Dermis microvascular lymphatic vessel endothelial cell (primary cell): ENCODE measurements at regions not wholly inside any gene's neighbourhood (a gene's known extent, or its start where the extent isn't known, plus 50 kb on each side); places are given as distances from the start of the nearest gene placed in this dataset.
A peak's percentile ranks its signal among the peaks of the same experiment; 100 is the strongest.
"Not testable (repeated sequence)": the region's sequence is repeated elsewhere in the genome, so short reads cannot be mapped to it uniquely, and the experiment has no call there.

Source experiments
- DNase-seq, 2 donors: peaks; one replicate each; pipeline versions ENCODE4 v3.0.0 to v3.0.0-alpha.2; 2010; ENCODE audit warnings: low read depth in 2 of 2

DNA sequence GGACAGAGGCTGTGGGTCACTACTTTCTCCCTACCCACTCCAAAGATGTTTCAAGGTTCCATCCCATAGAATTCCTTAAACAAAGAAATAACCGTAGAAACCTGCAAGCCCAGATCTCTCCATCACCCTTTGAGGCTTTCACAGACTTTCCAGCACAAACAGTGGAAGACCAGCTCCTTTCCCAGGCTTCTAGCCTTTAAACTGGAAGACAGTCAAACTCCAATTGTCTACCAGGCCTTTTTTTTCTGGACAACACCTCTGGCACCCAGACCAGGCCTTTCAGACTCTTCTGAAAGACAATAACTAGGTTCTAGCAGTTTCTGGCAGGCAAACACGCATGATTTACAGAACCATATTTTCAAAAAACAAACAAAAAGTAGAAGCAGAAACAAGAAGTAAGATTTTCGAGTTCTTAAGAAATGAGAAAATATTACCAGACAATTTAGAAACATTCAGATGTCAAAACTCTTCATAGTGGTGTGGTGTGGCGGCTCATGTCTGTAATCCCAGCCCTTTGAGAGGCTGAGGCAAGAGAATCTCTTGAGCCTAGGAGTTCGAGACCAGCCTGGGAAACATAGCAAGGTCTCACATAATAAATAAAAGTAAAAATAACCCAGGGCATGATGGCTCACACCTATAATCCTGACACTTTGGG lies 73.0 kb upstream of the EPCAM start:
- DNase-seq = no peak

DNA sequence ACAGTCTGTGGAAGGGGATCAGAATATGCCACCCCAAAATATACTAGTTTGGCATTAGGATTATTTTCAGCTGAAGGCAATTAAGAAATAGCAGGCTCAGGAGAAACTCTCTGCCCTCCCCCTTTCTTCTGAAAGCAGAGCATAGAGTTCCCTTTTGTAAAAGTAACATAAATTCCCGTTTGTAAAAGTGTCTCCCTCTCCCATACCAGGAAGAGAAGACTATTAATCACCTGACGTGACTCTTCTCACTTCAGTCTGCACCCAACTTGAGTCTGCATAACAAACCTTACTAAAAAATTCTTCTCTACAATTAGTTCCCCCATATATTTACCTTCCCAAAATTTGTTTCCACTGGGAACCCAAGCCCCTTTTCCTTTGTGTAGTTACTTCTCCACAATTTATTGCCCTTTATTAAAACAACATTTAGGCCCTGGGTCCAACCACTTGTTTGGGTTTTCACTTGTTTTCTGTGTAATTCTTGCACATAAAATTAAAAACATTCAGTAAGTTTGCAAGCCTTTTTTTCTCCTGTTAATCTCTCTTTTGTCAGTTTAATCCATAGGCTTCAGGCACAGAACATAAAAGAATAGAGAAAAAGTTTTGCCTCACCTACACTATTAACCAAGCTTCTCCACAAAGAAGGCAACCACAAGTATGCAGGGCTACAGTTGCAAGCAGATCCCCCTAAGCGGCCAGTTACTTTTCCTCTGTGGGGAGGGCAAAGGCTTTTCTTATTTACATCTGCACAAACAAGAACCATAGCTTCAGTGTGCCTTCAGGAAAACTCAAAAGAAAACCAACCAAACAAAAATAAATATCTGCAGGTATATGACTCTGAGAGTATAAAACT lies 73.8 kb upstream of the EPCAM start:
- DNase-seq = no peak

DNA sequence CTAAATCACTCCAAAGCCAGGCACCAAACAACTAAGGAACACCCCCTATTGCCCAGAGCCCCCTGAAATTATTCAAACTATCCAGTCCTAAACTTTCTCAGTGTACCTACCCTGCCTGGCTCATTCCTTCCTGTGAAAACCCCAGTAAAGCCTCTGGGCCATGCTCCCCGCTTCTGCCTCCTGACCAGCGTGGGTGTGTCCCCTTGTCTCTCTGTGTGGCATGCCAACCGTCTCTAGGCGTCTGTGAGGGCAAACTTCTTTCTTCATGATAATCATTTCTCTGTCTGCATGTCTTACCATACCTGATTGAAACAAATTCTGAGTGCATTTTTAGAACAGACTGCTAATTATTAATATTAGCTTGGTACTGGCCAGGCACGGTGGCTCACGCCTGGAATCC lies 75.1 kb upstream of the EPCAM start:
- no peak for DNase-seq

DNA sequence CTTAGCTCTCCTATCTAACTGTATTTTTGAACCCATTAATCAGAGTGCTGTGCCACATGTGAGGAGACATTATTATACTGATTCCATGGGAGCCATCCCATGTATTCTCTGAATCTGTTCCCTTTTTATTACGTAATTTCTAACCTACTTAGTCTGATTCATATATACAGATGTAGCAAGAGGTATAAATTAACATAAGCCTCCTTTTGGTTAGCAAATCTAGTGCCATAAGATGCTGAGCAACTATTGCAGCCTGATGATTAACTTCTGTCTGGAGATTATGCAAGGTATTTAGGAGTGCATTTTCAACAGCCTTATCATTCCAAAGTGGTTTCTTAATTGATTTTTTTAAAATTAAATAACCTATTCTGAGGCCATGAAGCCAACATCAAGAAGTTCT lies 80.2 kb upstream of the EPCAM start:
- DNase-seq = no peak

DNA sequence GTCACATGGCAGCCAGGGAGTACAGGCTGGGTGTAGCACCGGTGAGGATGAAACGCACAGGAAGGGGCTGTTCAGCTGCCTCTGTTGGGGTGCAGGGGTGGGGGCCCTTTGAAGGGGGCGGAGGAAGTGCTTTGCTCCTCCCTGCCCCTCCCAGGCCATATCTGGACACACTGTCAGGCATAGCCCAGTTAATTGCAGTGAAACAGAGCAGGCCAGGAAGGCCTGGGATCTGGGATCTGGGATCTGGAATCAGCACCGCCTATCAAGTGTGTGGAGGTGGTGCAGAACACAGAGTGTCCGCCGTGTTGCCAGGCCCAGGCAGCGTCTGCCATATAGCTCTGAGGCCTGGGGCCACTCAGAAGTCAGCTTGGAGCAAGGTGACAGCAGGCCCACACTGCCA lies 85.5 kb upstream of the EPCAM start:
- no peak for DNase-seq

DNA sequence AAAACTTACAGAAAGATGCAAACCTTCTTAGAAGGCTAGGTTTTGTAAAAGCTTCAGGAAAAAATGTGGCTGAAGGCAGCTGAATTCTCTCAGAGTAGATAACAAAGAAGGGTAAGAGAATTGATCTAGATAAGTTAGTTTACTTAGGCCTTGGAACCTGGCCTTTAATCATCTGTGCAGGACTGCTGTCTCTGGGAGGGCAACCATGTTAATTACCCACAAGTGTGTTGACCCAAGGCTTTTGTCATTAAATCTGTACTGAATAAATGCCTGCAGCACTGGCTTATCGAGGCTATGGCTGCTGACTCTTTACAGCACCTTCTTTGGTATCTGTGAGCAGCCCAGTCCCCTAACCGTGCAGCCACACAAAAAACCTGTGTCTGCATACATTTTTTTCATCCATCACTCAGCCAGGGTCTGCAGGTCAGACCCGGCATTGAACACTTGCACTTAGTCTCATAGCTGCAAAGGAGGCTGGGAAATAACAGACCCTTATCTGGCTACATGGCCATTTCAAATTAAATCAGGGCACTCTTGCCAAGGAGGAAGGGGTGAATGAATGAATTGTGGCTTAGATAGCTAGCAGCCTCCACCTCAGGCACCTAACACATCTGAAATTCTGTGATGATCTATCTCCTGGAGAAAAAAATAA lies 86.4 kb upstream of the EPCAM start:
- DNase-seq = no peak

DNA sequence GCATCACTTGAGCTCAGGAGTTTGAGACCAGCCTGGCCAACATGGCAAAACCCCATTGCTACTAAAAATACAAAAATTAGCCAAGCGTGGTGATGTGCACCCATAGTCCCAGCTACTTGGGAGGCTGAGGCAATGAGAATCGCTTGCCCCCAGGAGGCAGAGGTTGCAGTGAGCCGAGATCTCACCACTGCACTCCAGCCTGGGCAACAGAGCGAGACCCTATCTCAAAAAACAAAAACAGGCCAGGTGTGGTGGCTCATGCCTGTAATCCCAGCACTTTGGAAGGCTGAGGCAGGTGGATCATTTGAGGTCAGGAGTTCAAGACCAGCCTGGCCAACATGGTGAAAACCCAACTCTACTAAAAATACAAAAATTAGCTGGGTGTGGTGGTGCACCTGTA lies 89.6 kb upstream of the EPCAM start:
- DNase-seq = not testable (repeated sequence)

DNA sequence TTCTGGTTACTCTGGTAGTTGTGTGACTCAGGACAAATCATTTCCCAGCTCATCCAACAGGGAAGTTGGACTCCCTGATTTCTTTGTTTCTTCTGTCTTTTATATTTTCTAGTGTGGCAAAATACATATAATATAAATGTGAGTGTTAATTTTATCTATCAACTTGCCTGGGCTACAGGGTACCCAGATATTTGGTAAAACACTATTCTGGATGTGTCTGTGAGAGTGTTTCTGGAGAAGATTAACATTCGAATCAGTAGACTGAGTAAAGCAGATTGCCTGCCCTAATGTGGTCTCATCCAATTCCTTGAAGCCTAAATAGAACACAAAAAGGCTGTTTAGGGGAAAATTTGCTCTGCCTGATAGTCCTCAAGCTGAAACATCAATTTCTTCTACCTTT lies 91.1 kb upstream of the EPCAM start:
- DNase-seq = no peak

DNA sequence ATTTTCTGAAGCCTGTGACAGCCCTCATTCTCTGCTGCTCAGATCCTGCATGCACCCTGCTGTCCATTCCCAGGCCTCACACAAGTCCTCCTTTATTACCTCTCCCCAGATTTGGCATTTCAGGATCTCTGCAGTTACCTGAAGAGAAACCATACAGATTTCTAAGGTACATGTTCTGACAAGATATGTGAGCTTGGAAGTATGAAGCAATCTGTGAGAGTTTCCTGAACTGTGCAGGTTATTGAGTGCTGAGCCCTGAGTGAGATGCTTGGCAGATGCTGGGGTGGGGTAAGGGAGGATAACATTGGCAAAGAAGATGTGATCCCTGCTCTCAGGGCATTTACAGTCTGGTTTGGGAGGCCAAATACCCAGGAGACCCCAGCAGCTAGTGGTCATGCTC lies 91.9 kb upstream of the EPCAM start:
- DNase-seq = no peak

DNA sequence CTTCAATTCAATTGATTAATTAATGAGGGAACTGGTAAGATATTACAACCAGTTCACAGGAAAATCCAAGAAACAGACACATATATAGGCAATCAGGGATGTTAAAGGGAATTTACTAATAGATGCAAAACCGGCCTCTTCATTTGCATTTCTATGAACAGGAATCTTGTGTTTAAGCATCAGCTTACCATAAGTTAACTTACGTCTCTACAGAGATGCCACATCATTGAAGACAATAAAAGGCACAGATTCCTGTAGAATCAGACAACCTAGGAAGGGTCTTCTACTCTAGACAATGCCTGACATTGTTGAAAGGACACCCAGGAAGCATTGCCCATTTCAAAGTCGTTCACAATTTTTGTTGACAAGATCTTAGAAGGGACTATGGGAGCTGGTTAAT lies 93.0 kb upstream of the EPCAM start:
- DNase-seq = no peak

DNA sequence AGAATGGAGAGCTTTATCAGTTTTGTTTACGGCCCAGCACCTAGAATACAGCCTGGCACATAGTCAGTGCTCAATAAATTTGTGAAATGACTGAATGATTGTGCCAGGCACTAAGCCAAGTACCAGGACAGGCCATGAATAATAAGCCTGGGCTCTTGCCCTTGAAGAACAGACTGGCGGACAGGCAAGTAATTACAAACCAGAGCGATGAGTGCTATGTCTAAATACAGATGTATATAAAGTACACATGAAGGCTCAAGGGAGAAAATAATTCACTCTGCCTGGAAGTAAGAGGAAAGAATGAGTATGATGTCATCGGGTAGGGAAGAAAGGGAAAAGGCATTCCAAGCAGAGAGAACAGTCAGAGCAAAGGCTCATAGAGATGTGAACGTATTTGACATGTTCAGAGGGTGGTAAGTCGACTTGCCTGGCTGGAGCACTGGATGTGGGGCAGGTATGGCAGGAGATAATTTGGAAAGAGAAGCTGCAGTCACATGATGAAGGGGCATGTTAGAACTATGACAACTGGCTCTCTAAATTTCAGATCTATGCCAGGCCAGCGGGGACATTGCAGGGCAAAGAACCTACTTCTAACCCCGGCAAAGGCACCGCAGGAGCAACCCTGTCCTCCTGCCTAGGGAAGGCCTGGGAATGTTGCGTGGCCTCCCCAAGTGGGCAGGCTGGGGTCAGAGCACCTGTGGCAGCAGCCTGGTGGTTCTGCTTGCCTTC lies 94.9 kb upstream of the EPCAM start:
- peak in 1 of 2 donors; percentile 16 for DNase-seq

DNA sequence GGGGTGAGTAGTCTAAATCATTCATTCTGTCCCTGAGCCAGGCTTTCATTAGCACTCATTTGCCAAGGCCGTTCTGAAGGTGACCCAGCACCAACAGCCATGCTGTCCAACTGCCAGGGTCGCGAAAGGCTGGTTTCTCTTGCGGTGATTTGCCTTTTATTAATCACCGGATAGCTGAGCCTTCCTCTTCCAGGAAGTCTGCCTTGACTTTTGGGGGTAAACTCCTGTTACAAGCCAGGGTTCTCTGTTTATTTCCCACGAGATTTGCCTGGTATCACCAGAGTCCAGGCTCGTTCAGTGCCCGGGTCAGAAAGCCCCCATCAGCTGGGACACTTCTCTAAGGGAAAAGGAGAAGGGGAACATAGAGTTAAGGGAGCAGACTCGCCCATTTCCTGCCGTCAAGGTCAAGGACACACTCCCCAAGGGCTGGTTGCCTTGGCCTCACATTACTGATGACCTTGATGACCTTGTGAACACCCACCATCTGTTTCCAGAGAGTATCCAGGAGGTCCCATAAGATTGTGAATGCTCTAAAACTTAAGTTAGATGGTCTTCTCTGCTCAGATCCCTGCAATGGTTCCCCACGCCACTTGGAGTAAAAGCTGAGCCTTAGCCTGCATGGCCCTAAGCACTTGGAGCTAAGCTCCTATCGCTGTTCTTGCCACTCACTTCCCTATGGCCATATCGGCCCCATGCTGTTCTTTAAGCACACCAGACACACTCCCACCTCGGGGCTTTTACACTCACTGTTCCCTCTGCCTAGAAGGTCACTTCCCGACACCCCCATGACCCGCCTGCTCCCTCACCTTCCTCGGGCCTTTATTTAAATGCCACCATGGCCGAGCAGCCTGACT lies 96.0 kb upstream of the EPCAM start:
- DNase-seq = no peak

DNA sequence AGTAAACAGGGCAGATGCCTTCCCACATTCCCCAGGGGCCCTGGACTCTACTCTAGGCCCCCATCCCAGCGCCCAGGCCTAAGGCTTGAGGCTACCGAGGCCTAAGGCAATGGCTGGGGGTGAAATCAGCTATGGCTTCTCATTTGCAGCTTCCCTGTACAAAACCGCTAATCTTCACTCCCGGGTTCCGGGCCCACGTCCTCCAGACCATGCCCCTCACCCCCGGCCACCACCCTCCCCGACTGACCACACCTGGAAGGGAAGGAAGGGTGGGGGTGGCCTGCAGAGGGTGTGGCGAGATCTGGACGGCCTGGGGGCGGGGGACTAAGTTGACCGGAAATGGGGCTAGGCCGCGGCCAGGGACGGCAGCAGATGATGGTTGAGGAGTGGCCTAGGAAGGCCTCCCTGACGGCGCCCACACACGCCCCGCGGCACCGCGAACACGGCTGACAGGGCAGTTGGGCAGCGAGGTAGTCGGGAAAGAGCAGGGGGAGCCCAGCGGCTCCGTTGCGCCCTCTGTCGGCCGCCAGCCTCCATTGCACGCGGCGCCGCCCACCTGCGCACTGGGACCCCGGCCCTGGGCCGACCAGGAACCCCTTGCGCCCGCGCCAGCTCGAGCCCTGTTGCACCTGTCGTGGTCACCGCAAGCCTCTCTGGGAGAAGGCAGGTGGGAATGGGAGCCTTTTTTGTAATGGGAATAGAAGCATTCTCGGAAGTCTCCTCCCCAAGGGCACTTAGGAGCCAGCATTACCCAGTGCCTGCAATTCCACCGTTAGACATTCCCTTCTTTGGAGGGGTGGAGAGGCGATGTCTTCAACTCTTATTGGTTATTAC lies 95.9 kb upstream of the CALM2 start:
- DNase-seq = peak; percentile 11 to 48

DNA sequence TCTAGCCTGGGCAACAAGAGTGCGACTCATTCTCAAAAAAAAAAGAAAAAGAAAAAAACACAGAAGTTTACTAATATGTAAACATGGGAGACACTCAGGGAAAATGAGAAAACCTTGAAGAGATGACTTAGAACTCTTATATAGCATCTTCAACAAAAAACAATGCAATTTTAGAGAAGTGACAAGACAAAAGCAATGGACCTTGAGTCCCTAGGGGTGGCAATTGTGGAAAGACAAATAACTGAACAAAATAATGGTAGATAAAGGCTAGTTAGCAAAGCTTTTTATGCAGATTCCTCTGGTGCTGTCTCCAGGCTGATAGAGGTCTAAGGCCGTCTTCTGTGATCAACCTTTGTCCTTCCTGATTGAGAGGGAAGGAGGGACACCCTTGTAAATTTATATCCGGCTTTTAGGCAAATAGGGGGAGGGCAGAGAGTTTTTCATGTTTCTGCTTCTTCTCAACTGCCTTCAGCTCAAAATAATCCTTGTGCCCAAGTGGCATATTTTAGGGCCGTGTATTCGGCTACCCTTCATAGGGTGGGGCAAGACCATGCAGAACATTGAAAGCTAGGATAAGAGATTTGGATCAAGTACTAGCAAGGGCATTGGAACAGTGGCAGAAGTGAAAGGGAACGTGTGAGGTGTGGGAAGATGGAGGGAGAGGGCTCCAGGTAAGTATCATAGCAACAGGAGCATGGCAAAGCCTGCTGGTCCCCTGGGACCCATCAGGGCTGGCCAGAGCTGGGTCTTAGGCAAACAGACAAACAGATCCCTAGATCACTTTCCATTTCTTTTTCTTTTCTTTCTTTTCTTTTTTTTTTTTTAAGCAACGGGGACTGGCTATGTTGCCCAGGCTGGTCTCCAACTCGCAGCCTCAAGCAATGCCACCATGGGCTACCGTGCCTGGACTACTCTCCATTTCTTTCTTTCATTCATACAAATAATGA lies 95.0 kb upstream of the CALM2 start:
- no peak for DNase-seq

DNA sequence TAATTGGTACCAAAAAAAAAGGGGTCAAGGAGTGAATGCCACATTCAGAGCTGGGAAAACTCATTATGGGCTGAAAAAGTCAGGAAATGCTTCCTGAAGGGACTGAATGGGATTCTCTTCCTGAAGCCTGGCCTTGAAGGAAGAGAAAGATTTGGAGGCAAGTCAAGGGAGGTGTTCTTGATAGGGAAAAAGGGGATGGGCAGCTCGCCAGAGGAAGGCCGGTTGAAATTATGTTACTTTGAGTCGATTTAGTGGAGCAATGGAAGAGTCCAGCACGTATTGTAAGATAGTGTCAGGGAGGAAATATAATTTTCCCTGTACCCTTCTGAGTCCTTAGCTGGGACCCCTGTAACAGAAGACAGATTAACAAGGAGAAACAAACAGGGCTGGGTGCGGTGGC lies 94.1 kb upstream of the CALM2 start:
- DNase-seq = no peak

DNA sequence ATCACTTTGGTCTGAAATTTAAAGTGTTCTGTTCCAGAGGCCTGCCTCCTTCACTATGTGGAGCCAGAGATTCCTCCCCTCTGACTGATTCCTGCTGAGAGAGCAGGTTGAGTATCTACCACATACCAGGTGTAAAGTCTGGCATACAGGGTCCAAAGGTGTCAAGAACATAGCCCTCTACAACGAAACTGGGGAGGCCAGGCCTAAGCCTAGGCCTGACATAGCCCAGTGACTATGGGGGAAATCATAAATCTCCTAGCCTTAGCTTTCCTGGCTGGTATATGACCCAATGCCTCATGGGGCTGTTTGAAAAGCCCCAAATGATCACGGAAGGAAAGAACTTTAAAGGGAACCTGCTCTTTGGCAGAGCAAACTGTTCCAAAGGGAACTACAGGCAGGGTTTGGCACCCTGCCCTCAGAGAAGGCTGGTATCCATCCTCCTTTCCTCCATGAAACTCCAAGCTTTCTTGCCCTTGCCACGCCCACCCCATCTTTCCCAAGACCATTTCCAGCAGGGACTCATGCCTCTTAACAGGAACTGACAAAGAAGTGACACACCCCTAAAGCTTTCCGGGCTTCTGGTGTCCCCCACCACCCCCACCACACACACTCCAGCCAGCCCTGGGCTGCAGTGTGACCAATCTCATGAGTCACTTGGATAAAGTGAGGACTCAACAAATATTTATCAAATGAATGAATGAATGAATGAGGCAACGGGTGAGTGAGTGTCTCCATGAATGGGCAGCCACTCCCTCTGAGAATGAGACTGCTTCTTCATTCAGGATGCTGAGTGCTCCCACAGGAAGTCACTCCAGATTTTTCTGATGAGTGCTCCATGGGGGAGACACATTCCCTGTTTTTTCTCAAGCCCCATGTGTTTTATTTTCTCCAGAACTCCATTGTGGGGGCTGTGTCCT lies 93.3 kb upstream of the CALM2 start:
- peak; percentile 24 to 89 for DNase-seq

DNA sequence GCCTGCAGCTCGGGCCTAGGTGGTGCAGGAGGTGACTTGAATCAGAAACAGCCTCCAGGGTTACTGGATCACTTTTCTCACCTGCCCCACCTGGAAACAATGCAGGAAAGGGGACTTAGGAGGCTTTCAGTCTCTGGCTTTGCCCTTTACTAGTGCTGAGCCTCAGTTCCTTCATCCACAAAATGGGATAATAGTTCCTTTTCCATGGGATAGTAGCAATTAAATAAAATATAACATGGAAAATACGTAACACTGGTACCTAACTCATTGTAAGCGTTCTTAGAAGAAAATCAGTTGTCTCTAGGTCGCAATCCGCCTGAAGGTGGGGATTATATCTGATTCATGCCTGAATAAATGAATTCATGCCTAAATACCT lies 91.4 kb upstream of the CALM2 start:
- DNase-seq = no peak
